Mesendoderm (in vitro differentiated cells): ENCODE measurements at regions not wholly inside any gene's neighbourhood (a gene's known extent, or its start where the extent isn't known, plus 50 kb on each side); places are given as distances from the start of the nearest gene placed in this dataset.

Experiments used
- DNase-seq: peaks from one replicate; pipeline ENCODE4 v3.0.0; 2013
- H2AK5ac ChIP-seq: 2 replicates; pipeline ENCODE4 v1.6.1; 2013; ENCODE audit warnings: low read length, inconsistent platforms
- H2BK120ac ChIP-seq: 2 replicates; pipeline ENCODE4 v1.6.1; 2013; ENCODE audit warnings: low read depth, mild to moderate bottlenecking, low read length, moderate library complexity, mixed read lengths
- H2BK15ac ChIP-seq: replicated peaks from 2 replicates; pipeline ENCODE4 v1.6.1; 2013; ENCODE audit warnings: low read depth, mild to moderate bottlenecking, moderate library complexity
- H2BK5ac ChIP-seq: 2 replicates; pipeline ENCODE4 v1.6.1; 2013; ENCODE audit warnings: low read length, inconsistent platforms
- H3K18ac ChIP-seq: 2 replicates; pipeline ENCODE4 v1.6.1; 2013; ENCODE audit warnings: mild to moderate bottlenecking, low read length, mixed read lengths
- H3K23ac ChIP-seq: one replicate; pipeline ENCODE4 v1.6.1; 2013; ENCODE audit warnings: low read length
- H3K27ac ChIP-seq: 2 replicates; pipeline ENCODE4 v1.5.1; 2013; ENCODE audit warnings: low read depth, mild to moderate bottlenecking, inconsistent platforms, low read length, moderate library complexity
- H3K27me3 ChIP-seq: 2 replicates; pipeline ENCODE4 v1.6.1; 2013; ENCODE audit warnings: low read length, control low read depth, mild to moderate bottlenecking, inconsistent platforms; ENCODE audit not compliant: insufficient read depth, poor library complexity
- H3K36me3 ChIP-seq: 2 replicates; pipeline ENCODE4 v1.6.1; 2013; ENCODE audit warnings: low read length, inconsistent platforms; ENCODE audit not compliant: control insufficient read depth, insufficient read depth
- H3K4ac ChIP-seq: one replicate; pipeline ENCODE4 v1.6.1; 2013; ENCODE audit warnings: low read depth, mild to moderate bottlenecking, low read length, moderate library complexity
- H3K4me1 ChIP-seq: 2 replicates; pipeline ENCODE4 v1.6.1; 2013; ENCODE audit warnings: low read depth, low read length, inconsistent platforms; ENCODE audit not compliant: control insufficient read depth
- H3K4me2 ChIP-seq: 2 replicates; pipeline ENCODE4 v1.6.1; 2013; ENCODE audit warnings: low read length
- H3K4me3 ChIP-seq: 2 replicates; pipeline ENCODE4 v1.5.1; 2013; ENCODE audit warnings: mild to moderate bottlenecking, low read length
- H3K56ac ChIP-seq: one replicate; pipeline ENCODE4 v1.6.1; 2013; ENCODE audit warnings: low read length
- H3K79me1 ChIP-seq: 2 replicates; pipeline ENCODE4 v1.6.1; 2013; ENCODE audit warnings: low read length, inconsistent platforms
- H3K79me2 ChIP-seq: 2 replicates; pipeline ENCODE4 v1.6.1; 2013; ENCODE audit warnings: mild to moderate bottlenecking, low read length; ENCODE audit not compliant: control insufficient read depth, insufficient read depth
- H3K9ac ChIP-seq: 2 replicates; pipeline ENCODE4 v1.6.1; 2013; ENCODE audit warnings: low read length, inconsistent platforms
- H4K5ac ChIP-seq: one replicate; pipeline ENCODE4 v1.6.1; 2013; ENCODE audit warnings: low read length
- H4K8ac ChIP-seq: one replicate; pipeline ENCODE4 v1.6.1; 2013; ENCODE audit warnings: low read depth, mild to moderate bottlenecking, control low read depth, low read length, moderate library complexity
- WGBS: extraction: QIAGEN DNeasy Blood & Tissue Kit; methylation state at CpG from one replicate; pipeline ENCODE4 v1.1.7; 2013; ENCODE audit warnings: low lambda C conversion rate, missing lambda C conversion rate; ENCODE audit not compliant: insufficient coverage; ENCODE audit errors: extremely low coverage; 5-methylcytosine and 5-hydroxymethylcytosine counted together

DNA sequence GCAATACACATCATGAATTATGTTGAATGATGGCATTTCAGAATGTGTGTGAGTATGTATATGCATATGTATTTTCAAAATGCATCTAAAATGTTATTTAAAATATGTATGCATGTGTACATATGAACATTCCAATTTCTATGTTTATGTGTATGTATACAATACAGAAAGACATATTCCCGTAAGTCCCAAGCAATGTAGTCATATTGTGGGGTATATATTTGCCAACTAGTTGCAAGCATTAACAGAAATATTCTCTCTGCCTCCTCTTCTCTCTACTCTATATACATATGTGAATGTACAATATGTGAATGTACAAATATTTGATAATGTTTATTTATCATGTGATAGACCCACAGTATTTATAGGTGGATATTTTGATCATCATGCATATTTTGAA, 345.8 kb upstream of the ZEB2 start:
- Histone ChIP-seq H3K23ac (no peak overlapping the region), H4K8ac (no peak overlapping the region), H2BK120ac (no peak overlapping the region), H4K5ac (no peak overlapping the region), H3K27ac (no peak overlapping the region), H3K36me3 (no peaks in the 10 kb centered on the region), H3K4ac (no peak overlapping the region), H3K56ac (no peak overlapping the region), H3K79me1 (no peaks in the 10 kb centered on the region), H2BK15ac (no peak overlapping the region), H3K4me1 (no peaks in the 10 kb centered on the region), H3K18ac (no peak overlapping the region), H2AK5ac (no peak overlapping the region), H3K4me2 (no peak overlapping the region), H3K79me2 (no peaks in the 10 kb centered on the region), H3K27me3 (no peaks in the 10 kb centered on the region), H3K4me3 (no peak overlapping the region), H3K9ac (no peak overlapping the region), H2BK5ac (no peak overlapping the region)
- WGBS: no CpG with 5 or more reads among the region's 1 CpG
- no peak for DNase-seq

DNA sequence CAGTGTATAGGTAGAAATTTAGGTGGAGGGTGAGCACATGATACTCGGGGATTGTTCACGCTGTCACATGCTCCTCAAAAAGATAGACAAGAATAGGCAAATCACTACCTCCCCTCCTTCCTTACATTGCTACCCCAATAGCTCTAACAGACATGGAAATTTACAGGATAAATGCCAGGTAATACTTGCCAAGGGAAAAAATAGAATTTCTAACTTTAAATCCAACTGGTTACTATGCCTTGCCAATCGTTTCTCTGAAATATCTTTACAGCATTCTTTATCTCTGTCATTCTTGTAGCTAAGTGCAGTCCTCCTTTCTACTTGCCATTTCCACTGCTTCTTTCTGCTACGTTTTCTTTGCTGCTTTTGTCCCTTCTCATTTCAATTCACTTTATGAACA, 339.8 kb upstream of the ZEB2 start:
- H2BK5ac ChIP-seq: no peak overlapping the region
- H3K18ac ChIP-seq: no peak overlapping the region
- no peak overlapping the region for H4K8ac ChIP-seq
- no peak overlapping the region for H3K9ac ChIP-seq
- H3K4me1 ChIP-seq: no peaks in the 10 kb centered on the region
- no peak overlapping the region for H2AK5ac ChIP-seq
- H3K56ac ChIP-seq: no peak overlapping the region
- WGBS: no CpG with 5 or more reads among the region's 4 CpGs
- H3K4me2 ChIP-seq: no peak overlapping the region
- H3K27ac ChIP-seq: no peak overlapping the region
- H3K4ac ChIP-seq: no peak overlapping the region
- H3K23ac ChIP-seq: no peak overlapping the region
- H3K79me1 ChIP-seq: no peaks in the 10 kb centered on the region
- H3K4me3 ChIP-seq: no peak overlapping the region
- no peak overlapping the region for H2BK15ac ChIP-seq
- H3K27me3 ChIP-seq: no peaks in the 10 kb centered on the region
- H2BK120ac ChIP-seq: no peak overlapping the region
- no peaks in the 10 kb centered on the region for H3K79me2 ChIP-seq
- no peak overlapping the region for H4K5ac ChIP-seq
- no peak for DNase-seq
- H3K36me3 ChIP-seq: no peaks in the 10 kb centered on the region

DNA sequence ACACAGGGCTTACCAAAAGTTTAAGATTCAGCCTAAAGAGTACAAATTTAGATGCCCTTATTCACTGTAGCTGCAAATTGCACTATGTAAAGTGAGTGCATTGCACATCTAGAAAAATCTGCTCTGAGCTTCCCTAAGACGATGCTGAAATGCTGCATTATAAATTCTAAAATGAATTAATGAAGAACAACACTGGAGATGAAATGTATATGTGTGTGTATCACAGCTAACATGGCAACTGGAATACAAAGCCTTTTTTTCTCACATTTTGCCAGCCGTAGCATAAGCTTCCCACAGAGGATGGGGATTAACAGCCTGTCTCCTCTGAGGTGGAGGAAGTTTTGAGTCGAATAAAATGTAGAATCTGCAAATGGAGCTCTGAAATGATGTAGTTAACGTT, 338.3 kb upstream of the ZEB2 start:
- H3K18ac ChIP-seq: no peak overlapping the region
- no CpG with 5 or more reads among the region's 4 CpGs for WGBS

DNA sequence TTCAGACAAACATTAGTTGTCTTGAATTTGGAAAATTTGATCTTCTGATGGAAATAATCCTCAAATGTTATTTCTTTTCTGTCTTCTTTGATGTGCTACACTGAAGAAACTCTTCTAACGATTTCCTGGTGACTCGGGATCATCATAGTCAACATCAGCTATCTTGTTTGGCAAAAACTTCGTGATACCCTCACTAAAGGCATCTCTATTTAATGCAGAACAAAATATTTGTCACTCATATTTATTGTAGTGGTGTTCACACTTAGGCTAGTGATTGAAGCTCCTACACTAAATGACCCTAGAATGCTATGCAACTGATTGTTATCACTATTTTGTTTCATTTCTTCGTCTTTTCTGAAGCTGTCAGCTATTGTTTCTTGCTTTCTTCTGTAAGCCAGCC, 334.7 kb upstream of the ZEB2 start:
- Histone ChIP-seq H2AK5ac (no peak overlapping the region), H2BK120ac (no peak overlapping the region), H2BK15ac (no peak overlapping the region), H3K79me2 (no peaks in the 10 kb centered on the region), H3K79me1 (no peaks in the 10 kb centered on the region), H3K4me2 (no peak overlapping the region), H3K4me1 (peaks cover 2% of the 10 kb centered on the region), H3K27me3 (no peaks in the 10 kb centered on the region), H3K4ac (no peak overlapping the region), H3K36me3 (no peaks in the 10 kb centered on the region), H3K9ac (no peak overlapping the region), H3K27ac (no peak overlapping the region), H2BK5ac (no peak overlapping the region), H4K8ac (no peak overlapping the region), H3K23ac (no peak overlapping the region), H3K56ac (no peak overlapping the region), H4K5ac (no peak overlapping the region), H3K18ac (no peak overlapping the region), H3K4me3 (no peak overlapping the region)
- no CpG with 5 or more reads among the region's 4 CpGs for WGBS
- DNase-seq: no peak

More for the DNA sequence above, 338.3 kb upstream of the ZEB2 start:
- Histone ChIP-seq H3K79me1 (no peaks in the 10 kb centered on the region), H3K27me3 (no peaks in the 10 kb centered on the region), H3K27ac (no peak overlapping the region), H3K4me3 (no peak overlapping the region), H3K4me2 (no peak overlapping the region), H3K36me3 (no peaks in the 10 kb centered on the region), H2BK5ac (no peak overlapping the region), H2BK15ac (no peak overlapping the region), H4K5ac (no peak overlapping the region), H3K23ac (no peak overlapping the region), H4K8ac (no peak overlapping the region), H3K4ac (no peak overlapping the region), H2BK120ac (no peak overlapping the region), H2AK5ac (no peak overlapping the region), H3K79me2 (no peaks in the 10 kb centered on the region), H3K9ac (no peak overlapping the region), H3K56ac (no peak overlapping the region), H3K4me1 (no peaks in the 10 kb centered on the region)
- no peak for DNase-seq

DNA sequence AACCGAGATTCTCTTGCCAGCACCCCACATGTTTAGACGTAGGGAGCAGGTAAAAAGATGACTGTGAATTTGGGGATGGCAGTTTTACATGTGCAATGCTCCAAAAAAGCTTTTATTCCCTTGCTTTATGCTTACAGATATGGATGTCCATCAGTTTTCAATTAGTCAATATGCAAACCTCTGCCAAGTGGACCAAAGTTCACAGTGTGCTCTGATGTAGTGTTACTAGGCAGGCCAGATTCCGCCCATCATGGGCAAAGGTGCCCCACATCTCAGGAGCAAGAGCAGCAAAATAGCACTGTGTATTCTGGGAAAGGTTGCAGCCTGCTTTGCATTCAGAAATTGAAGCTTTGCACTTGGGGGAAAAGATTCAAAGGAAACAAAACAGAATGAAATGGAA, 329.7 kb upstream of the ZEB2 start:
- Histone ChIP-seq H3K27ac (no peak overlapping the region), H3K27me3 (no peaks in the 10 kb centered on the region), H3K4me3 (no peak overlapping the region), H3K4ac (no peak overlapping the region), H3K18ac (no peak overlapping the region), H3K79me2 (no peaks in the 10 kb centered on the region), H3K4me1 (peaks cover 2% of the 10 kb centered on the region), H2AK5ac (no peak overlapping the region), H2BK15ac (no peak overlapping the region), H3K23ac (no peak overlapping the region), H3K9ac (no peak overlapping the region), H4K5ac (no peak overlapping the region), H2BK120ac (no peak overlapping the region), H3K4me2 (no peak overlapping the region), H3K79me1 (no peaks in the 10 kb centered on the region), H3K56ac (no peak overlapping the region), H3K36me3 (no peaks in the 10 kb centered on the region), H2BK5ac (no peak overlapping the region), H4K8ac (no peak overlapping the region)
- WGBS: no CpG with 5 or more reads among the region's 3 CpGs
- DNase-seq: no peak

DNA sequence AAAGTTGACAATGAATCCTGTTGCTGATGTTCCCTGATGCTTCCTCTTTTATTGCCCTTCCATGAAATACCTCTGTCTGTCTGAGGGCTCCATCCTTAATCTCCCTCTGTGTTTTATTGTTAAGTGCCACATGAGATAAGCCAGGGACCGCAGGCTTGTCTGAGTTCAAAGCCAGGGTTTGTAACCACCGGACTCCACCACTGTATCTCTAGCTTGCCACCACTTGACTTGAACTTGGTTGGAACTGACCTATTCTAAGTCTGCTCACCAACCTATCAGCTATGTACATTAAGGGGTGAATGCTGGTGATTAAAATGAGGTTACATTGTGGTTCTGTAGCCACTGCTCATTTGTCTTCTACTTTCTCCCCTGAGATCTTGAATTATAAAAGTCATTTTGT, 328.5 kb upstream of the ZEB2 start:
- H3K4me3 ChIP-seq: no peak overlapping the region
- H3K79me1 ChIP-seq: no peaks in the 10 kb centered on the region
- WGBS: no CpG with 5 or more reads among the region's 2 CpGs
- H2AK5ac ChIP-seq: no peak overlapping the region
- H3K36me3 ChIP-seq: no peaks in the 10 kb centered on the region
- no peak overlapping the region for H3K23ac ChIP-seq
- H3K4me2 ChIP-seq: no peak overlapping the region
- H3K27ac ChIP-seq: no peak overlapping the region
- H2BK15ac ChIP-seq: no peak overlapping the region
- H3K4ac ChIP-seq: no peak overlapping the region
- no peaks in the 10 kb centered on the region for H3K27me3 ChIP-seq
- H3K56ac ChIP-seq: no peak overlapping the region
- no peak overlapping the region for H2BK120ac ChIP-seq
- no peaks in the 10 kb centered on the region for H3K79me2 ChIP-seq
- H4K8ac ChIP-seq: no peak overlapping the region
- DNase-seq: peak; percentile 22
- no peak overlapping the region for H3K18ac ChIP-seq
- H3K9ac ChIP-seq: no peak overlapping the region
- peaks cover 2% of the 10 kb centered on the region for H3K4me1 ChIP-seq
- no peak overlapping the region for H2BK5ac ChIP-seq
- H4K5ac ChIP-seq: no peak overlapping the region
